OCI-M1 (cell line): ENCODE measurements at regions not wholly inside any gene's neighbourhood (a gene's known extent, or its start where the extent isn't known, plus 50 kb on each side); places are given as distances from the start of the nearest gene placed in this dataset.
A peak's percentile ranks its signal among the peaks of the same experiment; 100 is the strongest.
"Not testable (repeated sequence)": the region's sequence is repeated elsewhere in the genome, so short reads cannot be mapped to it uniquely, and the experiment has no call there.

Experiments
- DNase-seq: peaks from one replicate; lab custom pipeline; 2025; lab: John Stamatoyannopoulos, UW

DNA sequence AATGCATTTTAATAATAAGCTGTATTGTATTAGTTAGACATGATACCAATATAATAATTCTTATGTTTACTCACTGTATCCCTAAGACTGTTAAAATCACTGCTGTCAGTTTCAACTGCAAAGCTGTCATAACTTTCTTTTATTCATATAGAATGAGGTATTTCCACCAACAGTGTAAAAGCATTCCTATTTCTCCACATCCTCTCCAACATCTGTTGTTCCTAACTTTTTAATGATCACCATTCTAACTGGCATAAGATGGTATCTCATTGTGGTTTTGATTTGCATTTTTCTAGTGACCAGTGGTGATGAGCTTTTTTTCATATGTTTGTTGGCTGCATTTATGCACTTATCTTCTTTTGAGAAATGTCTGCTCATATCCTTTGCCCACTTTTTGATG, 177.6 kb upstream of the MME start:
- not testable (repeated sequence) for DNase-seq

DNA sequence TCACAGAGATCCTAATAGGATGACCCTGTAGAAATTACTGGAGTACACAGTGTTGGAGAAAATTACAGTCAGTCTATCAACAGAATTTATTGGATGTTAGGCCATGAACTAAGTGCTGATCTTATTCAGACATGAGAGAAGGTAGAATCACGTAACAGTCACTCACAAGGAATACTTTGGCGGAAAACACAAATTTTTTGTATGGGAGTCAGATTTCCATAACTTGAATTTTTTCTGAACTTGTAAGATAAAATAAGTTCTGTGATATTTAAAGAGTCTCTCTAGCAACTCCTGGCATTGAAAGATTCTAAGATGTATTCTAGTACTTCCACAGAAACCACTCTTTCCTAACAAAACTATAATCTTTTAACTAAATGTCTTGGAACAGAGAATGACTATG, 178.8 kb upstream of the MME start:
- DNase-seq, result no peak

- DNase-seq, result no peak
Measured at GRCh38 chr3:154900816-154901215, 179.3 kb upstream of the MME start.

DNA sequence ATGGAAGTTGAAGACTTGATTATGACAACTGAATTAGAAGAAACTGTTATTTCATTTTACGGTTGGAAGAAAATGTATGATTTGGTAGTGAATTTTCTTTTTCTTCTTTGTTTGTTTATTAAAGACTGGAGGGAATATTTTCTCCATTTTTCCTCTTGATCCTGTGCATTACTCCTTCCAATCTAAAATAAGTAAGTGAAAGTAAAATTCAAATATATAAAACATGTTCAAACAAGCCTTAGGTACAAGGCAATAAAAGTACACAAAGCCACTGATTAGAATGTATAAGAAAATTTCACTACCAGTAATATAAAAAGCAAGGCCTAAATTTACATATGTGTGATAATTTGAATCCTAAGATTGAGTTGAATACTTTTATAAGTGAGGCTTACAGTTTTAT, 181.2 kb upstream of the MME start:
- no peak for DNase-seq

GRCh38 chr3:154898443-154898842, 181.7 kb upstream of the MME start:
- no peak for DNase-seq

- DNase-seq, result peak; percentile 2
Measured at GRCh38 chr3:154893813-154894212, 186.3 kb upstream of the MME start.

DNA sequence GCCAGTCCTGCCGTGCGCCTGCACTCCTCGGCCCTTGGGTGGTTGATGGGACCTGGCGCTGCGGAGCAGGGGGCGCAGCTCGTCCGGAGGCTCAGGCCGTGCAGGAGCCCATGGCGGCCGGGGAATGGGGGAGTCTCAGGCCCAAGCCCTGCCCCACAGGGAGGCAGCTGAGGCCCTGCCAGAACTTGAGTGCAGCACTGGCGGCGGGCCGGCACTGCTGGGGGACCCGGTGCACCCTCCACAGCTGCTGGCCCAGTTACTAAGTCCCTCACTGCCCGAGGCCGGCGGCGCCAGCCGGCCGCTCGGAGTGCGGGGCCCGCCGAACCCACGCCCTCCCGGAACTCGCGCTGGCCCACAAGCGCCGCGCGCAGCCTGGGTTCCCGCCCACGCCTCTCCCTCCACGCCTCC, 190.9 kb upstream of the MME start:
- no peak for DNase-seq

- no peak for DNase-seq
Measured at GRCh38 chr3:154887869-154888268, 192.2 kb upstream of the MME start.

DNA sequence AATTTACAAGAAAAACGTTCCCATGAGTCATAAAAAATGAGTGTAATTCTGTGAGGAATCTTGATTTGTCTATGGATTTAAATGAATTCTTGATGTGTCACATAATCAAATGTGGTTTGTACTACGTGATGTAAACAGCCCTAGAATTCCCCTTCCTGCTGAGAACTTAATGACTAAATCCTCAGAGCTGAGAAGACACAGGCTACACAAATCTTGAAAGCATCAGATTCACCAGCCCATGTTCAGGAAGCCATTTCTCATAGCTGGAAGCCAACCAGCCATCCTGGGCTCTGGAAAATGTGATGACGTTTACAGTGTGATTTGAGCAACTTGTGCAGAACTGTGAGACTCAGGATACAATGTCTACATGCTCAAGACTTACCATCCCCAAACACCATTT, 193.7 kb upstream of the MME start:
- DNase-seq, result no peak

DNA sequence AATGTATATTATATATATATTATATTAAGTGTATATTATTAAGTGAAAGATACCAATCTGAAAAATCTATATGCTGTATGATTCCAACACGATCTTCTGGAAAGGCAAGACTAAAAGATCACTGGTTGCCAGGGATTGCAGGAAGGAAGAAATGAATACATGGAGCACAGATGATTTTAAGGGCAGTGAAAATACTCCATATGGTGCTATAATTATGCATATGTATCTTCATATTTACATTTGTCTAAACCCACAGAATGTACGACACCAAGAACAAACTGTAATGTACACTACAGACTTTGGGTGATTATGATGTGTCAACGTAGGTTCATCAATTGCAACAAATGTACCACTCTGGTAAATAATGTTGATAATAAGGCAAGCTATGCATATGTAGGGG, 194.7 kb upstream of the MME start:
- no peak for DNase-seq

DNA sequence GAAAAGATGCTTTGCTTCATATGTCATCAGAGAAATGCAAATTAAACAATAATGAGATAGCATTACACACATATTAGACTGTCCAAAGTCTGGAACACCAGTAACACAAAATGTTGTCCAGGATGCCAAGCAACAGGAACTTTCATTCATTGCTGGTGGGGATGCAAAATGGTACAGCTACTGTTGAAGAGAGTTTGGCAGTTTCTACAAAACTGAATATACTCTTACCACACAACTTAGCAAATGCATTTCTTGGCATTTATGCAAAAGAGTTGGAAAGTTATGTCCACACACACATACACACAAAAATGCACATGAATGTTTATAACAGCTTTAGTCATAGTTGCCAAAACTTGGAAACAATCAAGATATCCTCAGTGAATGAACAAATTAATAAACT, 195.2 kb upstream of the MME start:
- no peak for DNase-seq

- DNase-seq, result no peak
Measured at GRCh38 chr3:154875142-154875541, 205.0 kb upstream of the MME start.

- DNase-seq, result no peak
Measured at GRCh38 chr3:154872696-154873095, 207.4 kb upstream of the MME start.

DNA sequence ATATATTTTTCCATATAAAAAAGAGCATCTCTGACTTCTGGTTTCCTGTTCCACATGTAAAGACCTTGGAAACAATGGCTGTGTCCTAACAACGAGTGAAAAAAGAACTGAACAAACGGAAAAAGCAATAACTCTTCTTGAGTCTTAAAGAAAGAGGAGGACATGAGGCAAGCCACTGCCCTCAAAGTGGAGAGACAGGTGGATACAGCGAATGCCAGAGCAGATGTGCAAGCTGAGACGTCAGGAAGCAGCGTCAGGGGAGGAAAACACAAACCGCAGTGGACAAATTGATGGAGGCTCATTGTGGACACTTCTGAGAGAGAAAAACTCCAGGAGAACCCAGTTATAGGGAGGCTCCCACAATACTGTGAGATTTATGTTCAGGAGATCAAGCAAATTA, 208.0 kb upstream of the MME start:
- DNase-seq, result no peak

- DNase-seq, result no peak
Measured at GRCh38 chr3:154864947-154865346, 215.2 kb upstream of the MME start.

GRCh38 chr3:154862265-154862664, 217.9 kb upstream of the MME start:
- no peak for DNase-seq

- DNase-seq, result not testable (repeated sequence)
Measured at GRCh38 chr3:154852998-154853397, 227.1 kb upstream of the MME start.

GRCh38 chr3:154852515-154852914, 227.6 kb upstream of the MME start:
- no peak for DNase-seq

- DNase-seq, result no peak
Measured at GRCh38 chr3:154851644-154852043, 228.5 kb upstream of the MME start.

DNA sequence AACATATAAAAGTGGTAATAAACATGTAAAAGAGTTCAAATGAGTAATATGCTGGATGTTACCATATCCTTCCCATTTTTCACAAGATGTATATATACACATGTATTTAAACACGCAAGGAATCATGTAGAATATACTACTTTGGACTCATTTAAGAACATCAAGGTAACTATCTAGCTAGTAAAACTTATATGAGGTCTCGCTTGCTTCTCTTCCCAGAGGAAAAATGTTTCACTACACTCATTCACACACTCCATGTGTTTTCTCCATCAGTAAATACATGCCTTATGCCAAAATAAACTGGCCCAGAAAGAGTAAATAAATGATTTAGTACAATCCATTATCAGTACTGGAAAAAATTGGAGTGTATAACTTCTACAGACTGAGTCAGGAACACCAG, 229.2 kb upstream of the MME start:
- no peak for DNase-seq

DNA sequence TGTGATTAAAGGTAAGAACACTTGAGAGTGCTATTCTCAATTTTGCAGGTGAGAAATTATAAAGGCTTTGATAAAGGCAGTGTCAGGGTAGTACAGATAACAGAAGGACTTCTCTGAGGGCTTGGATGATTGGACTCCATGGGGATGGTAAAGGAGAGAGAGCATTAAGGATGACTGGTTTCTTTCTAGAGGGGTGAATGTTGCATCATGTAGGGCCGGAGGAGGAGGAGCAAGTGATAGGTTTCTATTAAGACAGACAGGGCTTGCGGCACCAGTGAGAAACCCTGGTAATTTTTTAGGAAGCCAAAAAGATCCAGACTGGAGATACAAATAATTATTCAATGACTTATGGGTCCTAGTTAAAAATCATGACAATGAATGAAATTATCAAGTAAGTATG, 230.7 kb upstream of the MME start:
- no peak for DNase-seq

- DNase-seq, result peak; percentile 34
Measured at GRCh38 chr3:154844863-154845262, 235.3 kb upstream of the MME start.

DNA sequence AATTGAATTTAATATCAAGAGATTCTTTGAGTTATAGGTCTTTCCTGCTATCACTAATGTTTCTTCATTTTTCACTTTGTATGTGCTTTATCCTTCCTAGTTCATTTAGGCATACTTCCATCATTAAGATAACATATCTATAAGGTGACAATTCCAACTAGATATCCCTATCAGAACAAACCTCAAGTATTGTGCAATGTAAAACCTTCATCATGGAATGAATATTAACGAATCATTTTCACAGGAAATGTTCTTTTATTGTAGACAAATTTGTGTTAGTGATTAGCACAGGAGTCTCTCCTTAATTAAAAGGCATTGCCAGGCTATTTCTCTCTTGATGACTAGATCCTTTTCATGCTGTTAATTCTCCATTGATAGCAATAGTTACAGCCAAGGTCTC, 236.5 kb upstream of the MME start:
- DNase-seq, result no peak

- no peak for DNase-seq
Measured at GRCh38 chr3:154842536-154842935, 237.6 kb upstream of the MME start.

GRCh38 chr3:154835639-154836038, 244.5 kb upstream of the MME start:
- DNase-seq, result no peak
